ENCODE measurements at regions not wholly inside any gene's neighbourhood (a gene's known extent, or its start where the extent isn't known, plus 50 kb on each side); places are given as distances from the start of the nearest gene placed in this dataset.

DNA sequence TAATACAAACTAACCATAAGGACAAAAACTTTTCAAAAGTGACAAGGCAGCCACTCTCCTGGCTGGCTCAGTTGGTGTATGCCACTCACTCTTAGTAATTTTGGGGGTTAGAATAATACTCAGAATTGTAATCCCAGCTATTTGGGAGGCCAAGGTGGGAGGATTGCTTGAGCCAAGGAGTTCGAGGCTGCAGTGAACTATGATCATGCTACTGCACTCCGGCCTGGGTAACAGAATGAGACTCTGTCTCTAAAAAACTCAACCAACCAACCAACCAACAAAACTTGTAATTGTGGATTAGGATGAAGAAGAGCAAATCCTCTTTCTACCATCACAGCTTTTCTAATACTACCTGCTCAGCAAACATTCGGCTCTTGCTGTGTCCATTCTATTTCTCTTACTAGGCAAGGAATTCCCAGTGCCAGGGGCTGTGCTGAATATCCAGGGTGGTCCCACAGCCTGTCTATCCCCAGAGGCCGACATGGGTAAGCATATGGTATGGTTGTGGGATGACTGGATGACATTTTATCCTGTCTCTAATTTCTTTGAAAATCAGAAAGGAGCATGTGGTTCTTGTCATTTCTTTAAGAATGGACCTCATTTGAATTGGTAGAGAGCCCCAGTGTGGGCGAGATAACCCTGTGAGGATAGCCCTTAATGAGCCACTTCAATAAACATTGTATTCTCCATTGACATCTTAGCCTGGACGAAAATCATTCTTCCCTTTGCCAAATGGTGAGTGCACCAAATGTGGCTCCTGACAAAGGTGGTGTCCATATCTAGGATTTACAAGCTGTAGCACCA is 220.1 kb downstream of the MYCN start:
- H3K18ac ChIP-seq (ENCODE audit: extremely low read depth, low read length), result no peak overlapping the region
- H3K36me3 ChIP-seq (ENCODE audit: control insufficient read depth in 2 of 4, insufficient read depth in 4 of 4, low read length in 3 of 4), result no peaks in the 10 kb centered on the region
- H2BK120ac ChIP-seq (replicated peaks; ENCODE audit: low read depth, low read length), result no peak overlapping the region
- H3K4ac ChIP-seq (replicated peaks; ENCODE audit: insufficient read length, low read depth, low read length), result no peak overlapping the region
- no peak overlapping the region for H2BK20ac ChIP-seq (ENCODE audit: low read length)
- no peak overlapping the region for H2BK12ac ChIP-seq (ENCODE audit: low read depth, low read length)
- TF ChIP-seq POLR2AphosphoS5 (IDR thresholded peaks at IDR 0.05; ENCODE audit: low read depth, low read length), result no peak
- no peak for TF ChIP-seq SUZ12 (IDR thresholded peaks at IDR 0.05; ENCODE audit: low read length)
- no peak for TF ChIP-seq EGR1 (IDR thresholded peaks at IDR 0.05; ENCODE audit: borderline replicate concordance, low read depth, low read length)
- TF ChIP-seq CREB1 (IDR thresholded peaks at IDR 0.05), result no peak
- TF ChIP-seq CBX5 (IDR thresholded peaks at IDR 0.05; ENCODE audit: low read depth, low read length), result no peak
- TF ChIP-seq HDAC2 (IDR thresholded peaks at IDR 0.05; ENCODE audit: borderline replicate concordance in 1 of 2, low read depth in 2 of 2, low read length in 2 of 2), result no peak
- TF ChIP-seq SP4 (IDR thresholded peaks at IDR 0.05; ENCODE audit: low read length), result no peak
- TF ChIP-seq CBX8 (IDR thresholded peaks at IDR 0.05; ENCODE audit: borderline replicate concordance, low read depth, low read length), result no peak
- no peak for TF ChIP-seq SIX5 (IDR thresholded peaks at IDR 0.05; ENCODE audit: low read depth, low read length)
- 88% methylated on average over 6 of the region's 6 CpGs; no CpG with 5 or more reads in 1 of the 2 experiments for WGBS, 2 experiments (ENCODE audit: extremely low coverage in 1 of 2, insufficient coverage in 1 of 2, insufficient read length in 1 of 2, insufficient replicate concordance in 2 of 2, low coverage in 1 of 2, low lambda C conversion rate in 2 of 2, missing lambda C conversion rate in 1 of 2)
- H3K14ac ChIP-seq (ENCODE audit: insufficient read length), result no peak overlapping the region
- H4K5ac ChIP-seq (ENCODE audit: insufficient read length, low read depth, low read length), result no peak overlapping the region
- H3K56ac ChIP-seq (replicated peaks; ENCODE audit: insufficient read length, low read depth, low read length), result no peak overlapping the region
- H2AFZ ChIP-seq (ENCODE audit: low read length), result no peak overlapping the region
- H3K4me2 ChIP-seq (ENCODE audit: insufficient read depth in 1 of 2, low read depth in 2 of 2, low read length in 2 of 2), result no peak overlapping the region
- no peak overlapping the region for H4K91ac ChIP-seq (replicated peaks; ENCODE audit: insufficient read length, low read length)
- ChIA-PET POLR2A (ENCODE audit: partially characterized antibody) (interaction anchor here (0.8 to 1.2 kb wide), 2 partner anchors 10 to 220 kb away, joined by 3 to 4 read pairs; partner anchors contain the start of gene MYCN), CTCF (ENCODE audit: partially characterized antibody) (interaction anchor here (0.7 to 1.1 kb wide), 2 partner anchors 11 to 58 kb away, joined by 3 read pairs; no protein-coding TSS in a partner anchor)
- H3K9ac ChIP-seq (replicated peaks in 1 of 4; ENCODE audit: extremely low read depth in 1 of 4, low read depth in 3 of 4, low read length in 3 of 4), result no peak overlapping the region
- H4K20me1 ChIP-seq (replicated peaks in 1 of 2; ENCODE audit: control insufficient read depth in 1 of 2, insufficient read depth in 2 of 2, low read length in 2 of 2), result no peaks in the 10 kb centered on the region
- H3K23ac ChIP-seq (ENCODE audit: insufficient read length), result no peak overlapping the region
- no peaks in the 10 kb centered on the region for H3K79me1 ChIP-seq (ENCODE audit: low read depth, low read length)
- H4K8ac ChIP-seq (ENCODE audit: extremely low read depth, insufficient read depth, low read length), result no peak overlapping the region
- H3K79me2 ChIP-seq (ENCODE audit: control insufficient read depth in 1 of 2, insufficient read depth in 2 of 2, low read length in 2 of 2), result no peaks in the 10 kb centered on the region
- no peaks in the 10 kb centered on the region for H3K23me2 ChIP-seq (ENCODE audit: low read depth, low read length)
- no peak overlapping the region for H3K27ac ChIP-seq (ENCODE audit: low read depth, low read length)
- H3K4me1 ChIP-seq (replicated peaks in 1 of 4; ENCODE audit: control insufficient read depth in 3 of 4, insufficient read depth in 4 of 4, low read length in 3 of 4), result peaks cover 0 to 2% (median 0%) of the 10 kb centered on the region in 4 experiments; a peak in 1 of 7 replicates
- H2AK5ac ChIP-seq (ENCODE audit: low read depth, low read length), result no peak overlapping the region
- no peaks in the 10 kb centered on the region for H3K9me3 ChIP-seq (ENCODE audit: insufficient read depth in 2 of 2, low read depth in 1 of 2, low read length in 1 of 2)
- H3K27me3 ChIP-seq (replicated peaks in 1 of 4; ENCODE audit: control insufficient read depth in 3 of 4, extremely low read depth in 1 of 4, insufficient read depth in 3 of 4, low read length in 3 of 4), result no peaks in the 10 kb centered on the region
- H3K4me3 ChIP-seq (ENCODE audit: extremely low read depth in 1 of 4, insufficient read depth in 2 of 4, low read depth in 3 of 4, low read length in 4 of 4), result no peak overlapping the region
- no peak overlapping the region for H2BK5ac ChIP-seq (ENCODE audit: low read depth, low read length)
- no peak for DNase-seq (ENCODE audit: low read depth in 1 of 2, low spot score in 2 of 2)
- FAIRE-seq, result no peak
- no peak overlapping the region for H2BK15ac ChIP-seq (ENCODE audit: low read length)

Data from H1 (cell line).